Osteocyte (in vitro differentiated cells): ENCODE measurements at regions not wholly inside any gene's neighbourhood (a gene's known extent, or its start where the extent isn't known, plus 50 kb on each side); places are given as distances from the start of the nearest gene placed in this dataset.

Experiments used
- DNase-seq: peaks from one replicate; pipeline ENCODE4 v3.0.0; 2021; ENCODE audit warnings: mixed read lengths; ENCODE audit not compliant: unreplicated experiment; ENCODE audit errors: extremely low spot score
- H3K27ac Mint-ChIP-seq: one replicate; pipeline ENCODE4 v1.8.0; 2021; ENCODE audit warnings: mild to moderate bottlenecking, mixed read lengths; ENCODE audit not compliant: unreplicated experiment
- H3K27me3 Mint-ChIP-seq: one replicate; pipeline ENCODE4 v1.8.0; 2021; ENCODE audit warnings: mixed read lengths; ENCODE audit not compliant: unreplicated experiment
- H3K36me3 Mint-ChIP-seq: one replicate; pipeline ENCODE4 v1.8.0; 2021; ENCODE audit warnings: mixed read lengths; ENCODE audit not compliant: unreplicated experiment
- H3K4me1 Mint-ChIP-seq: one replicate; pipeline ENCODE4 v1.8.0; 2021; ENCODE audit warnings: mixed read lengths; ENCODE audit not compliant: unreplicated experiment
- H3K4me3 Mint-ChIP-seq: one replicate; pipeline ENCODE4 v1.8.0; 2021; ENCODE audit warnings: mild to moderate bottlenecking, moderate library complexity, mixed read lengths; ENCODE audit not compliant: unreplicated experiment
- H3K9me3 Mint-ChIP-seq: one replicate; pipeline ENCODE4 v1.8.0; 2021; ENCODE audit warnings: mixed read lengths; ENCODE audit not compliant: unreplicated experiment
- CTCF ChIP-seq: fragments of 200-600 bp; sonication (generic); IDR thresholded peaks from 2 replicates; pipeline ENCODE4 v1.5.0; 2021; ENCODE audit warnings: antibody characterized with exemption, mild to moderate bottlenecking, moderate library complexity

DNA sequence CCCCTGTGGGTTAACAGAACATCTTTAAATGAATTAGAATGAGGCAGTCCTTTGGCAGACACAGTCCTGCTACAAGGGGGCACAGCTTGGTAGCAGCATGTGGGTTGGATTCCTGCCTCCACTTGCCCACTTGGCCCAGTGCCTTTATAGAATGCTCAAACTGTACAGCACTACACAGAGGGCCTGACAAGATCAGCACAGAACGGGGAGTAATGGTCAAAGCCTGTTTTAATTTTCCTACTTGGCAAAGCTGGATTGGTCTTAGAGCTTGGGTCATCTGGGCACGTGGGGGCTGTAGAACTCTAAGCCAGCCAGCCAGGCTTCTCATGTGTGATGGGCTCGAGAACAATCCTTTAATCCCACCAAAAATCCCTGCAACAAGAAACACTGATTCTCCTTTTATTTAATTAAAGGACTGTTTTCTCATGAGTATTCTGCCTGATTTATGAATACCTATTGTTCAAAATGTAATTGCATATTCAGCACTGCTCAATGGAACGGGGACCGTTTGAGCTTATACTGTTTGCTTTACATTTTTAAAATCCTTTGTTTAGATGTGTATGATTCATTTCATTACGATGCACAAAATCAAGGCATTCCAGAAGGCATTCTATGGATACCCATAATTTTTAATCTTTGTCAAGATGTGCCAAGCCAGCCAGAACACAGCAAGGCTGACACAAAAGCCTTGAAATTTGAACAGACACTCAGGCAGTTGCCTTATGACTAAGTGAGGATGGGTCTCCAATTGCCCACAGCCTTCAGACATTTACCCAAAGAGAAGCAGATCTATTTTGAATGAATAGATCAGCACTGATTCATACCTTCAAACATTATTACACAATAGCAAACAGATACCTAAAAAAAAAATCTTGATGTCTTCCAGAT lies 249.3 kb upstream of the TGFBR2 start:
- no peak for DNase-seq
- H3K27ac Mint-ChIP-seq: peak overlapping the region; percentile 11

GRCh38 chr3:30357897-30358296 lies 248.5 kb upstream of the TGFBR2 start:
- no peak for DNase-seq
- Mint-ChIP-seq H3K27me3 (no peaks in the 10 kb centered on the region), H3K36me3 (no peaks in the 10 kb centered on the region), H3K4me3 (no peak overlapping the region), H3K4me1 (peaks cover 35% of the 10 kb centered on the region), H3K9me3 (no peaks in the 10 kb centered on the region), H3K27ac (peak overlapping the region; percentile 24)
- no peak for TF ChIP-seq CTCF

More for the DNA sequence above, 249.3 kb upstream of the TGFBR2 start:
- Mint-ChIP-seq H3K4me1 (peaks cover 43% of the 10 kb centered on the region), H3K27me3 (no peaks in the 10 kb centered on the region), H3K4me3 (no peak overlapping the region), H3K9me3 (no peaks in the 10 kb centered on the region), H3K36me3 (no peaks in the 10 kb centered on the region)
- TF ChIP-seq CTCF: no peak

- no peak overlapping the region for H3K27ac Mint-ChIP-seq
- H3K36me3 Mint-ChIP-seq: no peaks in the 10 kb centered on the region
- no peak for DNase-seq
- peaks cover 31% of the 10 kb centered on the region for H3K4me1 Mint-ChIP-seq
- no peaks in the 10 kb centered on the region for H3K9me3 Mint-ChIP-seq
- TF ChIP-seq CTCF: no peak
- H3K4me3 Mint-ChIP-seq: no peak overlapping the region
- no peaks in the 10 kb centered on the region for H3K27me3 Mint-ChIP-seq
These were observed 247.5 kb upstream of the TGFBR2 start for GRCh38 chr3:30358871-30359270.

GRCh38 chr3:30368978-30369377 lies 237.4 kb upstream of the TGFBR2 start:
- peaks cover 47% of the 10 kb centered on the region for H3K4me1 Mint-ChIP-seq
- no peak overlapping the region for H3K27ac Mint-ChIP-seq
- no peaks in the 10 kb centered on the region for H3K36me3 Mint-ChIP-seq
- H3K9me3 Mint-ChIP-seq: peaks cover 8% of the 10 kb centered on the region
- TF ChIP-seq CTCF: no peak
- no peak overlapping the region for H3K4me3 Mint-ChIP-seq
- no peaks in the 10 kb centered on the region for H3K27me3 Mint-ChIP-seq
- DNase-seq: no peak

- H3K4me1 Mint-ChIP-seq: peaks cover 47% of the 10 kb centered on the region
- peaks cover 8% of the 10 kb centered on the region for H3K9me3 Mint-ChIP-seq
- no peak for TF ChIP-seq CTCF
- no peaks in the 10 kb centered on the region for H3K36me3 Mint-ChIP-seq
- H3K27ac Mint-ChIP-seq: peak overlapping the region; percentile 89
- H3K27me3 Mint-ChIP-seq: no peaks in the 10 kb centered on the region
- DNase-seq: no peak
- peak overlapping the region; percentile 39 for H3K4me3 Mint-ChIP-seq
These were observed 235.6 kb upstream of the TGFBR2 start for GRCh38 chr3:30370681-30371271.
